ENCODE measurements at regions not wholly inside any gene's neighbourhood (a gene's known extent, or its start where the extent isn't known, plus 50 kb on each side); places are given as distances from the start of the nearest gene placed in this dataset.

DNA sequence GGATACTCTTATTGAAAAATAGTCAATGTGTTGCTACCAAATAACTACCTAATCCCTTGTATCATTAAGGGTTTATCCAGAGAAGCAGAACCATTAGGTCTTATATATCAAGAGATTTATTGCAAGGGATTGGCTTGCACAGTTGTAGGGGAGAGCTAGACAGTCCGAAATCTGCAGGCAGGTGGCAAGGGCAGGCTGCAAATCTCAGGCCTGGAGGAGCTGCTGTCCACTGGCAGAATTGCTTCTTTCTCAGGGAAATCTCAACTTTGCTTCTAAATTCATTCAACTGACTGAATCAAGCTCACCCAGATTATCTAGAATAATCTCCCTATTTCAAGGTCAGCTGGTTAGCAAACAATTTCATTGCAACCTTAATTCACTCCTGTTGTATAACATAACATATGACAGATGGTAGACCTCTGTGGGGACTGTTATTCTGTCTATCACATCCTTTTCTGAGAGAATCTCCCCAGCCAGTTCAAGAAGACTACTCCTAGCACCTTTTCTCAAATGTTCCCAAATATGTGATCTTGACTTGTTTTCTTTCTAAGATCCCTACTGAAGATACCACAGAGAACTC is 194.2 kb downstream of the NHLRC3 start:
- Histone ChIP-seq H3K4me3 (no peak overlapping the region), H3K9me3 (no peaks in the 10 kb centered on the region), H3K4me1 (peaks cover 0 to 8% (median 0%) of the 10 kb centered on the region in 9 donors), H3K36me3 (no peaks in the 10 kb centered on the region), H3K27ac (no peak overlapping the region), H3K27me3 (no peaks in the 10 kb centered on the region)
- TF ChIP-seq CTCF (IDR thresholded peaks at IDR 0.05) = no peak
- DNase-seq (no peak), ATAC-seq (no peak)
- WGBS, 2 donors = 76 to 86% methylated on average over 1 of the region's 1 CpG
- intact Hi-C loops (cut with DNase I) = no loop called here

DNA sequence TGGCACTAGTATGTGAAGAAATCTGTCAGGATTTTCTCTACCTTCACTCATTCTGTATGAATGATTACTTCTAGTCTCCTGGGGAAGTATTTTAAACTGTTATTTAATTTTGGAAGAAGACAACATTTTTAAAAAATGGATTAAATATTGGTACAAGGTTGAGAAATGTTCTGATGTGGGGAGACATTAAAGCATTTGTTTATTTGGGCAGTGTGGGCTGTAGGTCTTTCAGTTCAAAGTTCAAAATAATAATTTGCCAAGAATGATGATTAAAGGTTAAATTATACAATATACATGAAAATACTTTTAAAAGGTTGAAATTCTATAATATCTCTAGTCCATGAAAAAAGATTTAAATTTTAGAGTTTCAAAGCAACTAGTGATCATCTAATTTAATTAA is 194.7 kb downstream of the NHLRC3 start:
- no peak for DNase-seq
- no peak for TF ChIP-seq CTCF (IDR thresholded peaks at IDR 0.05)
- no peak for ATAC-seq
- intact Hi-C loops (cut with DNase I) = no loop called here
- Histone ChIP-seq H3K27me3 (no peaks in the 10 kb centered on the region), H3K4me3 (no peak overlapping the region), H3K36me3 (no peaks in the 10 kb centered on the region), H3K4me1 (peaks cover 0 to 8% (median 0%) of the 10 kb centered on the region in 9 donors), H3K9me3 (no peaks in the 10 kb centered on the region), H3K27ac (no peak overlapping the region)

DNA sequence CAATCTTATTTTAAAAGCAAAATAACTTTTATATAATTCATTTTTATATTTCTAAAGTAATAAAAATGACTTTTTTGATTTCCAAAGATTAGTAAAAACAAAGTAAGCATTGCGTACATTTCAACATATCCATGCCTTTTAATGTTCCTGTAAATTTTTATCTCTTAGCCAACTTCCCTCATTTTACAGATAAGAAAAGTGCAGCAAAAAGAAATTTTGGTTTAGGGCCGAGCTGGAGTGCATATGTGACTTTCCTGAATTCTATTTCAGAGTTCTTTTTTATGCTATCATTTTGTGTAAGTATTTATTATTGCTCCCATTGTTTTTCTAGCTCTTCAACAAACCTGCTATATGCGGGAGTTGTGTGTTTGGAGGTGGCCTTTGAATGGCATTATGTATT is 195.3 kb downstream of the NHLRC3 start:
- H3K36me3 ChIP-seq = no peaks in the 10 kb centered on the region
- no peak for ATAC-seq
- 75 to 78% methylated on average over 3 of the region's 3 CpGs for WGBS, 2 donors

DNA sequence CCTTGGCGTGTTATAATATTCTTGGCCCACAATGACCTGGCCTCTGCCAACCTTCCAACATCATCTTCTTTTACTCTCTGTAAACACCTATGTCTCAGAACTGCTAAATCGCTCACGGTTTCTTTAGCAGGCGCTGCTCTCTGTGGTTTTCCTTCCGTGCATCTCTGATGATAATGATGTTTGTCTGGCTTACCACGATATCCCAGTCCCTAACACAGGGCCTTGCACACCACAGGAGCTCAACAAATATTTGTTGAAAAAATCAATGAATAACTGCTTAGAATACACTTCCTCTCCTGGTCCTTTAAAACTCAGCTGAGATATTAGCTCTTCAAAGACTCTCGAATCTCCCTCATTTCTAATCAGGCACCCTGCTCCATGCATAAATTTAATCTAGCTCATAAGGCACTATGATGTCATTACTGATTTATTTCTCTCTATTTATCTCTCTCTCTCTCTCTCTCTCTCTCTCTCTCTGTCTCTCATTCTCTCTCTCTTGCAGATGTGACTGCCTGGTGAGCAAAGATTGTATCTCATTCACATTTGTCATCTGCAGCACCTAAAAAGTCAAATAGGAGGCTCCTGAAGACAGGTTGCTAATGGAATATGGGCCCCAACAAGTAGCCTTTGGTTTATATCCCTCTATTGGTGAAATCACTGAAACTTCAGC is 206.4 kb downstream of the NHLRC3 start:
- no peak overlapping the region for H3K27ac ChIP-seq
- ATAC-seq (no peak), DNase-seq (no peak)
- no peaks in the 10 kb centered on the region for H3K36me3 ChIP-seq
- H3K27me3 ChIP-seq = no peaks in the 10 kb centered on the region
- H3K9me3 ChIP-seq = no peaks in the 10 kb centered on the region
- H3K4me3 ChIP-seq = no peak overlapping the region
- WGBS, 2 donors = 89 to 94% methylated on average over 7 of the region's 7 CpGs
- H3K4me1 ChIP-seq = peaks cover 0 to 2% (median 0%) of the 10 kb centered on the region in 9 donors
- intact Hi-C loops (cut with DNase I) = no loop called here
- TF ChIP-seq CTCF (IDR thresholded peaks at IDR 0.05) = no peak

More for the DNA sequence above, 195.3 kb downstream of the NHLRC3 start:
- no peak for DNase-seq
- Histone ChIP-seq H3K4me3 (no peak overlapping the region), H3K27me3 (no peaks in the 10 kb centered on the region), H3K9me3 (no peaks in the 10 kb centered on the region), H3K4me1 (peaks cover 0 to 8% (median 0%) of the 10 kb centered on the region in 9 donors), H3K27ac (no peak overlapping the region)
- no peak for TF ChIP-seq CTCF (IDR thresholded peaks at IDR 0.05)
- intact Hi-C loops (cut with DNase I) = no loop called here

All from heart right ventricle (tissue), 16 donors.